Right lobe of liver (tissue), 4 donors: ENCODE measurements at regions not wholly inside any gene's neighbourhood (a gene's known extent, or its start where the extent isn't known, plus 50 kb on each side); places are given as distances from the start of the nearest gene placed in this dataset.

Source experiments
- CTCF ChIP-seq, 4 donors: fragments of 200-600 bp in 3 of 4; fragments of 450-650 bp in 1 of 4; IDR thresholded peaks; one replicate each; pipeline versions ENCODE4 v1.5.1 to v1.8.0; 2016 to 2022; ENCODE audit warnings: antibody characterized with exemption in 4 of 4, mild to moderate bottlenecking in 2 of 4
- POLR2A ChIP-seq: fragments of 450-650 bp; IDR thresholded peaks from one replicate; pipeline ENCODE4 v1.6.1; 2017; ENCODE audit warnings: antibody characterized with exemption, mild to moderate bottlenecking
- donor health status: DM: no; HTN: no; CAD: no.
- donor health status: DM: no; HTN: no; CAD: no.
- donor health status: DM: no; HTN: yes; CAD: no.

- TF ChIP-seq CTCF (IDR thresholded peaks at IDR 0.05) (no peak), POLR2A (no peak)
These were observed 321.6 kb downstream of the LMO4 start for GRCh38 chr1:87650306-87650705.
